ENCODE measurements at regions not wholly inside any gene's neighbourhood (a gene's known extent, or its start where the extent isn't known, plus 50 kb on each side); places are given as distances from the start of the nearest gene placed in this dataset.

- no peaks in the 10 kb centered on the region for H3K79me2 ChIP-seq (ENCODE audit: control insufficient read depth, insufficient read depth, low read length)
- H3K9me3 ChIP-seq (replicated peaks; ENCODE audit: control insufficient read depth, insufficient read depth, low read depth, low read length), result no peaks in the 10 kb centered on the region
- no peak overlapping the region for H3K4me2 ChIP-seq (ENCODE audit: insufficient read depth, low read length)
- ChIA-PET CTCF (ENCODE audit: low intra/inter-chr PET ratio) (no interaction called here), POLR2A (no interaction called here)
- BruUV-seq (replicated peaks), result no TSS peak
- FAIRE-seq (no peak), DNase-seq (ENCODE audit: extremely low read depth in 1 of 4, low spot score in 3 of 4) (no peak), ATAC-seq (no peak)
- intact Hi-C loops (cut with micrococcal nuclease) (no loop called here), in situ Hi-C loops (cut with MboI) (no loop called here)
- no peak overlapping the region for H3K4me3 ChIP-seq
- H3K9ac ChIP-seq (ENCODE audit: insufficient read depth in 1 of 2, low read depth in 2 of 2, low read length in 2 of 2), result no peak overlapping the region
- 5% methylated on average over 2 of the region's 2 CpGs for WGBS (ENCODE audit: insufficient coverage, low coverage, missing lambda C conversion rate)
- H3K27ac ChIP-seq (ENCODE audit: extremely low read depth, low read depth, low read length), result no peak overlapping the region
- no peaks in the 10 kb centered on the region for H3K36me3 ChIP-seq (ENCODE audit: control insufficient read depth, insufficient read depth, low read length)
- H3K4me1 ChIP-seq (replicated peaks in 1 of 2; ENCODE audit: control insufficient read depth in 2 of 2, insufficient read depth in 2 of 2, low read length in 2 of 2), result no peaks in the 10 kb centered on the region
- no peaks in the 10 kb centered on the region for H3K9me1 ChIP-seq (ENCODE audit: control insufficient read depth, insufficient read depth, low read length)
- no peak overlapping the region for H2AFZ ChIP-seq (ENCODE audit: low read depth, low read length)
- no peaks in the 10 kb centered on the region for H4K20me1 ChIP-seq (replicated peaks; ENCODE audit: control insufficient read depth, insufficient read depth, low read length)
- H3K27me3 ChIP-seq (ENCODE audit: control insufficient read depth in 2 of 2, insufficient read depth in 2 of 2, low read length in 2 of 2), result no peaks in the 10 kb centered on the region
- TF ChIP-seq UBTF (IDR thresholded peaks at IDR 0.05; ENCODE audit: borderline replicate concordance in 1 of 2, low read depth in 2 of 2, low read length in 2 of 2) (no peak), MBD2 (IDR thresholded peaks at IDR 0.05; ENCODE audit: borderline replicate concordance, low read depth) (no peak), CLOCK (CRISPR knock-in tag; IDR thresholded peaks at IDR 0.05; ENCODE audit: borderline replicate concordance) (no peak), MEIS2 (IDR thresholded peaks at IDR 0.05; ENCODE audit: partially characterized antibody) (no peak), ZNF77 (CRISPR knock-in tag; IDR thresholded peaks at IDR 0.05) (no peak), THRA (IDR thresholded peaks at IDR 0.05) (no peak), VEZF1 (CRISPR knock-in tag; IDR thresholded peaks at IDR 0.05) (no peak), AFF4 (CRISPR knock-in tag; IDR thresholded peaks at IDR 0.05) (no peak)
Measured at GRCh38 chr9:82073551-82074543, 85.3 kb downstream of the SPATA31D1 start.

Measured in K562 (cell line).